ENCODE measurements at regions not wholly inside any gene's neighbourhood (a gene's known extent, or its start where the extent isn't known, plus 50 kb on each side); places are given as distances from the start of the nearest gene placed in this dataset.

DNA sequence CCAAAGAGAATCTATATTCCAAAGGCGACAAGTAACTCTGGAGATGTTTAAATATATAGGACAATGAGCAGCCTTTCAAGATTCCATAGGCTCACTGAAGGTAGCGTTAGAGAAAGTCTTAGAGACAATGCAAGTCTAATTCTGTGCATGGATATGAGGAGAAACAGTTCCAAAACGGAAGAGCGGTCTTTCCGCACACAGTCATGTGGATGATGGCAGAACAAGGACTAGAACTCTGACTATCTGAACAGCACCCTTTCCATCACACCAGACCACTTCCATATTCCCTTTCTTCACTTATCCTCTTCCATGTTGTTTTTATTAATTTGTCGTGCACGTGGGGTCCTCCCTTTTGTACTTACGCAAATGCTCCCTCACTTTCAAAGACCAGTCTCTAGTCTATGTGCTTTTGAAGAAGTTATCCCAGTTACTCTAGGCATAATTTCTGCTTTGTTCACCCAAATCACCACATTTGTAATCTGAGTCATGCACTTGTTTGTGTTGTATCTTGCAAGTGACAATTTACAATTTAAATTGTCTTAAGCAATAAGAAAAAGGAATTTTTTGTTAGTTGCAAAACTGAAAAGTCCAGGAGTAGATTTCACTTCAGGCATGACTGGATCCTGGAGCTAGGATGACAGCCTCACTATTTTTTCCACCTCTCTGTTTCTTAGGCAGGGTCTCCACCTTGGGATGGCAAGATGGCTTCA, 116.0 kb upstream of the ADRA1B start:
- H3K4me2 ChIP-seq (ENCODE audit: insufficient read depth, low read length) = no peak overlapping the region

DNA sequence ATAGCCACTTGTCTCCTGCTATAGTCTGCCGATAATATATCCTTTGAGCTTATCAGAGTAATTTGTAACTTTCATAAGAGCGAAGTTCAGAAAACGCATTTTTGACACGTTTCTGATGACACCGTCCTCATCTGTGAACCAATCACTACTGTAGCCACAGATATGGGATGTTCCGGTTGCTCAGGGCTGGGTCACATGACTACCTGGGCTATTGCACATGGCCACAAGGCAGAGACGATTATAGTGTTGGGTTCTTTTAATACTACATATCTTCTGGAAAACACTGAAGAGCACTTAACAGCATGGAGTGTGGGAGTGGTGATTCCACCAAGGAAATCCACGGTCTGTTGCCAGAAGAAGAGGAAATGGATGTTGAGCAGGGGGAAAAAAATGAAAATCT, 115.0 kb upstream of the ADRA1B start:
- no peaks in the 10 kb centered on the region for H3K9me3 ChIP-seq (ENCODE audit: low read depth, low read length)
- H3K27ac ChIP-seq (ENCODE audit: low read depth, low read length) = no peak overlapping the region
- no peak for DNase-seq (ENCODE audit: insufficient read length, low spot score, missing footprints)
- H3K36me3 ChIP-seq (ENCODE audit: insufficient read depth, low read length) = no peaks in the 10 kb centered on the region
- H3K4me3 ChIP-seq (ENCODE audit: insufficient read depth, low read length) = no peak overlapping the region
- H4K20me1 ChIP-seq (ENCODE audit: insufficient read depth, low read length) = no peaks in the 10 kb centered on the region
- no peaks in the 10 kb centered on the region for H3K4me1 ChIP-seq (ENCODE audit: insufficient read depth, low read length)
- H2AFZ ChIP-seq (ENCODE audit: low read length) = no peak overlapping the region
- no peak overlapping the region for H3K4me2 ChIP-seq (ENCODE audit: insufficient read depth, low read length)
- H3K79me2 ChIP-seq (ENCODE audit: insufficient read depth, low read length) = no peaks in the 10 kb centered on the region
- TF ChIP-seq, protein P1, sequence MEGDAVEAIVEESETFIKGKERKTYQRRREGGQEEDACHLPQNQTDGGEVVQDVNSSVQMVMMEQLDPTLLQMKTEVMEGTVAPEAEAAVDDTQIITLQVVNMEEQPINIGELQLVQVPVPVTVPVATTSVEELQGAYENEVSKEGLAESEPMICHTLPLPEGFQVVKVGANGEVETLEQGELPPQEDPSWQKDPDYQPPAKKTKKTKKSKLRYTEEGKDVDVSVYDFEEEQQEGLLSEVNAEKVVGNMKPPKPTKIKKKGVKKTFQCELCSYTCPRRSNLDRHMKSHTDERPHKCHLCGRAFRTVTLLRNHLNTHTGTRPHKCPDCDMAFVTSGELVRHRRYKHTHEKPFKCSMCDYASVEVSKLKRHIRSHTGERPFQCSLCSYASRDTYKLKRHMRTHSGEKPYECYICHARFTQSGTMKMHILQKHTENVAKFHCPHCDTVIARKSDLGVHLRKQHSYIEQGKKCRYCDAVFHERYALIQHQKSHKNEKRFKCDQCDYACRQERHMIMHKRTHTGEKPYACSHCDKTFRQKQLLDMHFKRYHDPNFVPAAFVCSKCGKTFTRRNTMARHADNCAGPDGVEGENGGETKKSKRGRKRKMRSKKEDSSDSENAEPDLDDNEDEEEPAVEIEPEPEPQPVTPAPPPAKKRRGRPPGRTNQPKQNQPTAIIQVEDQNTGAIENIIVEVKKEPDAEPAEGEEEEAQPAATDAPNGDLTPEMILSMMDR (IDR thresholded peaks at IDR 0.05; ENCODE audit: extremely low read depth, low read depth, low read length) = no peak
- no peaks in the 10 kb centered on the region for H3K27me3 ChIP-seq (ENCODE audit: insufficient read depth, low read length)

More for the DNA sequence above, 116.0 kb upstream of the ADRA1B start:
- Histone ChIP-seq H4K20me1 (ENCODE audit: insufficient read depth, low read length) (no peaks in the 10 kb centered on the region), H3K27me3 (ENCODE audit: insufficient read depth, low read length) (no peaks in the 10 kb centered on the region), H3K4me3 (ENCODE audit: insufficient read depth, low read length) (no peak overlapping the region), H2AFZ (ENCODE audit: low read length) (no peak overlapping the region), H3K27ac (ENCODE audit: low read depth, low read length) (no peak overlapping the region), H3K9me3 (ENCODE audit: low read depth, low read length) (no peaks in the 10 kb centered on the region), H3K4me1 (ENCODE audit: insufficient read depth, low read length) (no peaks in the 10 kb centered on the region), H3K79me2 (ENCODE audit: insufficient read depth, low read length) (no peaks in the 10 kb centered on the region), H3K36me3 (ENCODE audit: insufficient read depth, low read length) (no peaks in the 10 kb centered on the region)
- TF ChIP-seq, protein P1 (IDR thresholded peaks at IDR 0.05; ENCODE audit: extremely low read depth, low read depth, low read length) = no peak
- DNase-seq (ENCODE audit: insufficient read length, low spot score, missing footprints) = no peak

DNA sequence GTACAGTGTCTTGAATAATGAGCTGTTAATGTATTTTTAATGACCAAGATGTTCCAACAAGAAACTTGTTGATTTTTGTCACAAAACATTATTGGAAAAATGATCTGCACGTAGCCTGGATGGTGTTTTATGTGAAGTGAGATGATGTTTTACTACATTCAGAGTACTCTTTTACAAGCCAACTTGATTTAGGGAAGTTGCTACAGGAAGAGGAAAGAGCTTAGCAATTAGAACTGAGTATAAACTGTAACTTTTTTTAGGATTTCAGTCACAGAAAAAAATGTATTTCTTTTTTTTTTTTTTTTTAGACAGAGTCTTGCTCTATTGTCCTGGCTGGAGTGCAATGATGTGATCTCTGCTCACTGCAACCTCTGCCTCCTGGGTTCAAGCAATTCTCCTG, 113.6 kb upstream of the ADRA1B start:
- no peaks in the 10 kb centered on the region for H3K36me3 ChIP-seq (ENCODE audit: insufficient read depth, low read length)
- no peak overlapping the region for H3K27ac ChIP-seq (ENCODE audit: low read depth, low read length)

DNA sequence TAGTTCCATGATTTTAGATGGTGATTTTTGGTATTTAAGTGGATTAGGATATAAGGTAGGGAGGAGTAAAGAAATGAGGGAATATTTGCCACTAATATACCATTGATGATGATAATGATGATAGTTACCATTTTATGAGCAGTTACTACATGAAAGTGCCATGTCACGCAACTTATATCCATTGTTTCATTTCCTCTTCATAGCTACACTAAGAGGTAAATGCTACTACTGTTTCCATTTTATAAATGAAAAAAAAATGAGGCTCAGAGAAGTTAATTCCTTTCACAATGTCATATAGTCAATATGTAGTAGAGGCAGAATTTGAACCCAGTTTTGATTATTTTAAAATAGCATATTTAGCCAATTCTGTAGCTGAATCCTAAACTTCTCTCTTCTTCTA, 112.2 kb upstream of the ADRA1B start:
- H3K4me3 ChIP-seq (ENCODE audit: insufficient read depth, low read length) = no peak overlapping the region
- TF ChIP-seq, protein P1 (IDR thresholded peaks at IDR 0.05; ENCODE audit: extremely low read depth, low read depth, low read length) = no peak
- H3K4me1 ChIP-seq (ENCODE audit: insufficient read depth, low read length) = no peaks in the 10 kb centered on the region
- H3K4me2 ChIP-seq (ENCODE audit: insufficient read depth, low read length) = no peak overlapping the region
- H4K20me1 ChIP-seq (ENCODE audit: insufficient read depth, low read length) = no peaks in the 10 kb centered on the region
- H3K27me3 ChIP-seq (ENCODE audit: insufficient read depth, low read length) = no peaks in the 10 kb centered on the region
- H3K9me3 ChIP-seq (ENCODE audit: low read depth, low read length) = no peaks in the 10 kb centered on the region
- no peaks in the 10 kb centered on the region for H3K36me3 ChIP-seq (ENCODE audit: insufficient read depth, low read length)
- H3K79me2 ChIP-seq (ENCODE audit: insufficient read depth, low read length) = no peaks in the 10 kb centered on the region
- H3K27ac ChIP-seq (ENCODE audit: low read depth, low read length) = no peak overlapping the region
- DNase-seq (ENCODE audit: insufficient read length, low spot score, missing footprints) = no peak
- no peak overlapping the region for H2AFZ ChIP-seq (ENCODE audit: low read length)

More for the DNA sequence above, 113.6 kb upstream of the ADRA1B start:
- TF ChIP-seq, protein P1 (IDR thresholded peaks at IDR 0.05; ENCODE audit: extremely low read depth, low read depth, low read length) = no peak
- no peak for DNase-seq (ENCODE audit: insufficient read length, low spot score, missing footprints)
- Histone ChIP-seq H3K27me3 (ENCODE audit: insufficient read depth, low read length) (no peaks in the 10 kb centered on the region), H3K79me2 (ENCODE audit: insufficient read depth, low read length) (no peaks in the 10 kb centered on the region), H3K9me3 (ENCODE audit: low read depth, low read length) (no peaks in the 10 kb centered on the region), H3K4me2 (ENCODE audit: insufficient read depth, low read length) (no peak overlapping the region), H4K20me1 (ENCODE audit: insufficient read depth, low read length) (no peaks in the 10 kb centered on the region), H3K4me3 (ENCODE audit: insufficient read depth, low read length) (no peak overlapping the region), H3K4me1 (ENCODE audit: insufficient read depth, low read length) (no peaks in the 10 kb centered on the region), H2AFZ (ENCODE audit: low read length) (no peak overlapping the region)

Data from osteoblast (primary cell).